Fibroblast of the aortic adventitia (primary cell): ENCODE measurements at regions not wholly inside any gene's neighbourhood (a gene's known extent, or its start where the extent isn't known, plus 50 kb on each side); places are given as distances from the start of the nearest gene placed in this dataset.

Experiments
- DNase-seq: peaks from one replicate; pipeline ENCODE4 v3.0.0-alpha.2; 2010; ENCODE audit warnings: low read depth
- H3K4me3 ChIP-seq: 2 replicates; pipeline ENCODE4 v1.5.1; 2011; ENCODE audit warnings: low read depth, mild to moderate bottlenecking, control low read depth, low read length, moderate library complexity
- CTCF ChIP-seq: IDR thresholded peaks from 2 replicates; pipeline ENCODE4 v1.5.1; 2011; ENCODE audit warnings: mild to moderate bottlenecking, low read length, control low read depth, inconsistent platforms; ENCODE audit not compliant: insufficient read depth

GRCh38 chr1:181341026-181341632, 142.2 kb upstream of the CACNA1E start:
- TF ChIP-seq CTCF, result no peak
- H3K4me3 ChIP-seq, result no peak overlapping the region
- DNase-seq, result no peak

DNA sequence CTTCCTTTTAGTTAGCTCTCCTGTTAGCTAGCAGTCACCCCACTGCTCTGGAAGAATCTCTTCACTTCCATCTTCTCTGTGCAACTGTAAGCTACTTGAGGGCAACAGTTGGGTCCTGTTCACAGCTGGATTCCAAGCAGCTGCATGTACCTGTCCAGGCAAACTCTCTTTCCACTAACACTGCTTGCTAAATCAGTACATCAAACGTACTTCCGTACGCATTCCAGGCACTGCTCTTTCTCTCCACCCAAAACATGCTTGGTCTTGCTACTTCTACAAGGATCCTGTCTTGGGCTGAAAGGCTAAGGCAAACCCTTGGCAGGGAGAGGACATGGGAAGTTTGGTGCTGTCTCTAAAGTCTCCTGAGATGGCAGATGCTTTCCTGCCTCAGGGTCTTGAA, 139.2 kb upstream of the CACNA1E start:
- TF ChIP-seq CTCF, result no peak
- DNase-seq, result no peak
- H3K4me3 ChIP-seq, result no peak overlapping the region

DNA sequence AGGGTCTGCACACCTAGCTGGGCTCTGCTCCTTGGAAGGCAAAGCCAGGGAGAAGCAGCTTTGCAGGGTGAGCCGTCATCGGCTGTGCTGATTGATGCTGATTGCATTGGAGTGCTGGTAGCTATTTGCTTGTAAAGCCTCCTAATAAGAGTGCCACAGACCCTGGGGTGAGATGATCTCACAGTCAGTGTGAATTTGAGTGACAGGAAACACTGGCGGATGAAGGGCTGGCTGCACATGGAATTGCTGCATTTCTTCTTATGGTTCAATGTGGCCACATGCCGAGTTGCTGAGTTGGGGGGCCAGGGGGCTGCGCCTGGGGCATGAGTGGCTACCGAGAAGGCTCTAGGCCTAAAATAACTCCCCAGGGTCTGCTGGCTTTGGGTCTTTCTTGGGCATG, 138.2 kb upstream of the CACNA1E start:
- DNase-seq, result no peak
- H3K4me3 ChIP-seq, result no peak overlapping the region
- TF ChIP-seq CTCF, result no peak

GRCh38 chr1:181347495-181348390, 135.6 kb upstream of the CACNA1E start:
- no peak for DNase-seq
- no peak overlapping the region for H3K4me3 ChIP-seq

DNA sequence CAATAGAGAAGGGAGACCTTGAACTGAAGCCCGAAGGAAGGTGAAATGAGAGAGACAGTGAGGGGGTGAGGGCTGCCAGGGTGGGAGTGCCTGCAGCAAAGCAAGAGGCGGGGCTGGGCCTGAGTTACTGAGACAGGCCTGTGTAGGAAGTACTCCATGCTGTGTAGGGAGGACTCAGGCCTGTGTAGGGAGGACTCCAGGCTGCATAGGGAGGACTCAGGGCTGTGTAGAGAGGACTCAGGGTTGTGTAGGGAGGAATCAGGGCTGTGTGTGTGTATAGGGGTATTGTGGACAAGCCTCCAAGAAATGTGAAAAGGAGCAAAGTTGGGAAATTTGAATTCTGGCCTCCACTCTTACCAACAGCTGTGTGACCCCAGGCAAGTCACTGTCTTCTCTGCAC, 133.8 kb upstream of the CACNA1E start:
- no peak overlapping the region for H3K4me3 ChIP-seq
- no peak for TF ChIP-seq CTCF
- DNase-seq, result no peak

More at GRCh38 chr1:181347495-181348390, 135.6 kb upstream of the CACNA1E start:
- no peak for TF ChIP-seq CTCF

GRCh38 chr1:181350131-181350530, 133.2 kb upstream of the CACNA1E start:
- H3K4me3 ChIP-seq, result no peak overlapping the region
- DNase-seq, result no peak
- TF ChIP-seq CTCF, result no peak
